NCI-H510A treated with DMSO at 0.1 percent for 48 hours (cell line): ENCODE measurements at regions not wholly inside any gene's neighbourhood (a gene's known extent, or its start where the extent isn't known, plus 50 kb on each side); places are given as distances from the start of the nearest gene placed in this dataset.

Experiments used
- DNase-seq: peaks from one replicate; lab custom pipeline; 2025; lab: John Stamatoyannopoulos, UW

DNA sequence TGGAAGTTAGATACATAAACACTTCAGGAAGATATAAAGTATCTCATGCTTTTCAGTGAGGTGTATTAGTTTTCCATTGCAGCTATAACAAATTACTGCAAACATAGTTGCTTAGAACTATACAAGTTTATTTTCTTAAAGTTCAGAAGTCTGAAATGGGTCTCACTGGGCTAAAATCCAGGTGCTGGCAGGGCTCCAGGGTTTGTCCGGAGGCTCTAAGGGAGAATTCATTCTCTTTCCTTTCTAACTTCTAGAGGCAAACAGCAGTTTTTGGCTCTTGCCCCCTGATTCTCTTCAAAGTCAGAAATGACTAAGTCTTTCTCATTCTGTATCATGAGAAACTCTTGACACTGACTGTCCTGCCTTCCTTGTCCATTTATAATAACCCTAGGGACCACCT, 138.8 kb downstream of the AASDHPPT start:
- no peak for DNase-seq

DNA sequence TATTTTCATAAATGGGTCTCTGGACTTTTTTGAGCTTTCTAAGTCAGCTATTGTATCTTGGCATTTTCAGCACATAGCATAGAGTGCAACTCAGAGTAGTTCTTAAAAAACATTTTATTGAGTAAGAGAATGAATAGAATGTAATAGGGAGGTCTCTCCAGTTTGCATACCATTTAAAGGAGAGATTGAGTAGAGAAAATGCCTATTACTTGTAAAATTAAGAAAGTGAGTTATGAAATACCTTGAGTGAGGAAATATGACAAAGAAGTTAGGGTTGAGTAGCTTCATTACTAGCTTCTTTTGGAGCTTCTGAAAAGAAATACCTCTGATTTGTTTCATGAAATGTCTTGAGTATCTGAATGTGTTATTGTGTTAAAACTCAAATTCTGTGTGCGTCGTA, 140.0 kb downstream of the AASDHPPT start:
- no peak for DNase-seq

DNA sequence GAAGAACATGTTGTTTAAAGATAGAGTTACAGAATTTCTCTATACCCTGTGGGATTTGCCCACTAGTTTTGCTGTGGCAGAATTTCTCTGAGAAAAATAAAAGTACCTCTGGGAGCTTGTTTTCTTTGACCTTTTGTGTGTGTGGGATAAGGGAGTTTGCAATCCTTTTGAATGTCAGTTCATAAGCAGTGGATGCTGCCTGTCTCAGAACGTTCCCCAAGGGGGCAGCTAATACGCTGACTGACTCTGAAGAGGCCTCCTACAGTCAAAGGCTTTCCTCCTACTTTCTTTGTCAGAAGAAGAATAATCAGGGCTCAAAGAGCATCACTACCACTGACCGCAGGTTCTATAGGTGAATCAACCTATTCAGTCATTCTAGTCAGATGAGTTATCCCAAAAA, 140.6 kb downstream of the AASDHPPT start:
- DNase-seq = no peak

DNA sequence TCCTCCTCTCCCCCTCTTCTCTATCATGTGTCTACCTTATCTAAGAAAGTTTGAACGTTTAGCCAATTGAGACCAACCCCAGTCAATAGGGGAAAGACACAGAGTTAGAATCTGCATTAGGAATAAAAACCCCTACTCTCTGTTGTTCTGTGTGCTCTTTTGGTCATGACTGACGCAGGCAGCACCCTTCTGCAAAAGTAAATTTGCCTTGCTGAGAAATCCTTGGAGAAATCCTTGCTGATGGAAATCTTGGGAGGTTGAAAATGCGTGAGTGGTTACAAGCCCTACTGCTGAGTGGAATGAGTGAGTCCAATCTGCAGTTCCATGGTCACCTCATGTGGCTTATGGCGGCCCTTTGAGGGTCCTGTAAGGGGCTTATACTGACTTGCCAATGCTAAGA, 145.2 kb downstream of the AASDHPPT start:
- DNase-seq = no peak

DNA sequence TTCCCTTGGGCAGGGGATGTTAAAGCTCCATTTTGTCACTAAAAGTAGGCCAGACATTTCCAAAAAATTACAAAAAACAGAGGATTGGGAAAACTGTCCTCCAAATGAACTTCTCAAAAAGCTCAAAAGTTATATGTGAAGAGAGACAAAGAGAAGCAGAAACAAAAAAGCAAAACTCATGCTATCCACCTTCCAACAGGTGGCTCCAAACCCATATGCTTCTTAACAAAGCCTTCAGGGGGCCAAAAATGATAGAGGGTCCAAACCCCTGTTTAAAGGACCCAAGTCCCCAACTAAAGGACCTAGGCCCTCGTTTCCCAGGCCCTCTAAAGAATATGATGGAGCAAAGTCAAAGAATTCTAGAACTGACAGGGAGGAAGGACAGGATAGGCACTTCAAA, 146.7 kb downstream of the AASDHPPT start:
- no peak for DNase-seq

DNA sequence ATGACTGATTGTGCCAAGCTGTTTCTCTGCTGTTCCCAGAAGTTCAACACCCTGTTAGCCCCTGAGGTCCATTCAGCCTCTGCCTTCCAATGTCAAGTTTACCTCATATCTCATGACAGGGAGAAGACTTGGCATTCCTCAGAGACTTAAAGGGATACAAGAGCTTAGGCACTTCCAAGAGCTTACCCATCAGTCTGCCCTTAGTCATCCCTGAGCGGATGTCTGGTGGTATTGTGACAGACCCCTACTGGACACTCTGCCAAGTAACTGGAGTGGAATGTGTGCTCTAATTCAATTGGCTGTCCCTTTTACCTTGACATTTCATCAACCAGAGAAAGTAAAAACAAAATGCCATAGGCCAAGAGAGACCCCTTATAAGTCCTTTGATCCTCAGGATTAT, 151.5 kb downstream of the AASDHPPT start:
- DNase-seq = no peak

DNA sequence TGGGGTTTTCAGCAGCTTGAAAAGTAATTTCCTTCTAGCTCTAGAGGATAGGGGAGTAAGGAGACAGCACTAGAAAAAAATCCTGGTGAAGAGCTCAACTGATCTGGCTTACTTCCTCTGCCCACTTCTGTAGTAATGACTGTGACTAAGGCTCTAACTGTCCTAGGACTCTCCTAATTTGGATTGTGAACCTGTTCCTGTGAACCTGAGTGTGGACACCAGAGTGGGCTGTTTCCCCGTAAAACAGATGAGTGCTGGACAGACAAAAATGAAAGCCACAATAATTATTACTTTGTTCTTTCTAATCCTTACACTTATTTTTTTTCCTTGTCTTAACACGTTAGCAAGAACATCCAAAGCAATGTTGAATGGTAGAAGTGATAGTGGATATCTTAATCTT, 154.1 kb downstream of the AASDHPPT start:
- DNase-seq = no peak

DNA sequence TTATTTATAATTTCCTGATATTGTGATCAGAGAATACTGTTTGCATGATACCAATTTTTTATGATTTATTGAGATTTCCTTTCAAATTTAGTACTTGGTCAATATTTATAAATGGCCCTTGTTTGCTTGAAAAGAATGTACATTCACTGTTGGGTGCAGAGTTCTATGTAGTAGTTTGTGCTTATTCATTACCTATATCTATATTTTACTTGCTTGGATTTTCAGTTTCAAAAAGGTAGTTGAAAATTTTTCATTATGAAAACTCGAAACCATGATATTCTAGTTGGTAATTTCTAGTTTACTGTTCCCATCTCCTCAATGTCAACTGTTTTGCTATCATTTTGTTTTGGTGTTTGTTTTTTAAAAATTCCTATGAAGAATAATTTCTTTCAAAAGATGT, 155.7 kb downstream of the AASDHPPT start:
- DNase-seq = no peak

DNA sequence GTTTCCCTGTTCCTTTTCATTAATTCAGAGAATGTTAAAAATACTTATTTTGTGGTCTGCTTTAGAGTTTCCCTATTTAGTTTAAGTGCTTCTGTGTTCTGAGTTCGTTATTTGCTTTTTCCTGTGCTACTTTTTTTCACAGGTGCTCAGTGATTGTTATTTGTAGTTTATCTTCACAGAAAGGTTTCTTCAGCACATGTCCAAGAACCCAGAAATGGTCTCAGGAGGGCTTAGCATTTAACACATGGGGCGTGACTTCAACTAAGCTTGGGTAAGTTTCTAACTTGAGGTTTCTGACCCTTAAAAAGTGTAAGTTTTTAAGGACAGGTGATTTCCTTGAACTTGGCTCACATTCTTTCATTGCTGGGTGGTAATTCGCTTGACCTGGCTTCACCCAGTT, 157.3 kb downstream of the AASDHPPT start:
- no peak for DNase-seq

DNA sequence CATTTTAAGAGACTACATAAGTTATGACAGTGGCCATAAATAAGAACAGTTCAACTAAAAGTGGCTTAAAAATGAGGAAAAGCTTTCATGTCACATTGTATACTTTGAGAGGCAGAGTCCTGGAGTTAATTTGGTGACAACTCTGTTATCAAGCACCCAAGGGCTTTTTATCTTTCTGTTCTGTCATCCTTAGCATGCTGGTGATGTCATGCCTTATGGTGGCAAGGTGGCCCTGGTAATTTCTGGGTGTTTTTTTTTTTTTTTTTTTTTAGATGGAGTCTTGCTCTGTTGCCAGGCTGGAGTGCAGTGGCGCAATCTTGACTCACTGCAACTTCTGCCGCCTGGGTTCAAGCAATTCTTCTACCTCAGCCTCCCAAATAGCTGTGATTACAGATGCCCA, 158.8 kb downstream of the AASDHPPT start:
- no peak for DNase-seq

DNA sequence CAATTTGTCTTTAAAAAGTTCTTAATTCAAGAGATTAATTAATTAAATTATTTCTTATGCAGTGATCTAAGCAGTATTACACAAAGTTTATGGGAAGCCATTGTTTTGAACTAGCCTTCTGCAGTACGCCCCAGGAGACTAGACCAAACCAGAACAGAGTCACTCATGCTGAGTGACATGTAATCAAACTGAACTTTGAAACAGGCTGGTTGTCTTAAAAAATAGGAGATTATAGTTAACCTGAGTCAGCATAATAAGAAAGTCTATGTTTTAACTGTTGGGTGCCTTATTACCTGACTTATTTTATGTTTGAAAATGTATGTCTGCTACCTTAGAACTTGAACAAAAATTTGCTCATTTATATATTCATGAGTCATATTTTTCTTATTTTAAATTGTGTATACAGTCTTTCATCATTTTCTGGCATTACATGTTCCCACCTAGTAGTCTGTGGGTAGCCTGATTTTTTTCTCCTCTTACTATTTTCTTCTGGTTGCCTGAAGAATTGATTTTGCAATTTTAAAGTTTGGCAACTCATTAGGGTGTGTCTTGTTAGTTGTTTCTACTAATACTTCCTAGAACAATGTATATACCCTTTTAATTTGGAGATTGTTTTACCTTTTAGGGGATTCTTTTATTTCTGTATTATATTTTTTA, 161.4 kb downstream of the AASDHPPT start:
- no peak for DNase-seq

DNA sequence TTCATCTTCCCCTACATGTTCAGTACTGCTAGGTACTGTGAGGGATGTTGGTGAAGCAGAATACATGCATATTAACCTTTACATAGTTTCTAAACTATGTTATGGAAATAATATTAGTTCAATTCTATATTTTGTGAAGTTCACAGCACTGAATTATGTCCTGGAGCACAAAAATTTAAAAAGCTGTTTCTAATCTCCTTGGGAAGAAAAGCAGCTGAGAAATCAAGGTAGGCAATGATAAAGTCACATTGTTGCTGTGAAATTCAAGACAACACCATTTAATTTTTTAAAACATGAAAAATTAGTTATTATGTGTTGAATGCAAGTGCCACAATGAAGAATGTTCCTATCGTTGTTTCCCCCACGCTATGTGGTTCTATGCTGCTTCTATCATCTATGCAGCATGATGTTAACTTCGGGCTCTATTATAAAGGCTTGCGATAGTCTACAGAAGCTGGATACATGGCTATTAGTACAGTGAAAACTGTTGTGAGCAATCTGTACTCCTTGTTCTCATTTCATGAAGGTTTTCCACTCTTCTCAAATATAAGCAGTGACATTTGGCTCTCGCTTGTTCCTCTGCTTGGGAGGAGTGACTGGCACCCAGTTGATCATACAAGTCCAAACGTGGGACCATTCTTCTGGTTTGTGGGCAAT, 164.3 kb downstream of the AASDHPPT start:
- no peak for DNase-seq

DNA sequence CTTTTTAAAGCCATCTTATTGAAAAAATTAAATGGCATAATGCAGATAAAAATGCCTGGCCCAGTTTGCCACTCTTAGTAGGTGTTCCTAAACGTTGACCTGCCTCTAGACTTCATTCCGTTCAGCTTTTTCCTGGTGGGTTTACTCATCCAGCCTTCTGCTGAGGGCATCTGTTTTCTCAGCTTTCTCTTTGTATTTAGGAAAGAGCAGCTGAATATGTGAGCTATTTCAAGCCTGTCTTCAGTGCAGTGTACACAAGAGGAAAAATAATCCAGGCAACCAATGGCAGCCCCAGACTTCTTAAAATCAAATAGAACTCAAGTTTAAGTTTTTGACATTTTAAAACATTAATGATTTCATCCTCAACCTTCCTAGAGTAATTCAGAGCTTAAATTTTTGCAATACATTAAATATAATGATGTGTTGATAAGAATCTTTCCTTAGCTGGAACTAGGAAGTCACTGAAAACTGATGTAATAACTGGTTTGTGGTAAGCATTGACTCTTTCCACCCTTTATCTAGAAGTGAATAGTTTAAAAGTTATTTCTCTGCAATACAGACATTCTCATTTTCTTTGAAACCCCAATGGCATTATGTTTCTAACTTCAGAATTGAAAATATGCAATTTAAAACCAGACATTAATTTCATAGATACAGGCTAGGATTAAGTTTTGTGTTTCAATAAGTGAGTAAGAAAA, 165.4 kb downstream of the AASDHPPT start:
- no peak for DNase-seq

DNA sequence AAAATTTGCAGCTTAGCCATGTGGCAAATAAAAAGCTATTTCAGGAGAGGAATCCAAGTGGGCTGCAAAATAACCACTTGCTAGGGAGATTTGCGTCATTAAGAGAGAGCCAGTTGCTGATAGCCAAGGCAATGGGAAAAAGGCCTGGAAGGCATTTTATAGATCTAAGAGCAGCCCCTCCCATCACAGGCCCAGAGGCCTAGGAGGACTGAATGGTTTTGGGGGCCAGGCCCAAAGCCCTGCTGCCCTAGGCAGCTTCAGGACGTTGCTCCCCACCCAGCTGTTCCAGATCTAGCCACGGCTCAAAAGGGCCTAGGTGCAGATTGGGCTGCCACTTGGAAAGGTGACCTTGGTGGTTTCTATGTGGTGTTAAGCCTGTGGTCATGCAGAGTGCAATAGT, 169.0 kb downstream of the AASDHPPT start:
- DNase-seq = no peak

DNA sequence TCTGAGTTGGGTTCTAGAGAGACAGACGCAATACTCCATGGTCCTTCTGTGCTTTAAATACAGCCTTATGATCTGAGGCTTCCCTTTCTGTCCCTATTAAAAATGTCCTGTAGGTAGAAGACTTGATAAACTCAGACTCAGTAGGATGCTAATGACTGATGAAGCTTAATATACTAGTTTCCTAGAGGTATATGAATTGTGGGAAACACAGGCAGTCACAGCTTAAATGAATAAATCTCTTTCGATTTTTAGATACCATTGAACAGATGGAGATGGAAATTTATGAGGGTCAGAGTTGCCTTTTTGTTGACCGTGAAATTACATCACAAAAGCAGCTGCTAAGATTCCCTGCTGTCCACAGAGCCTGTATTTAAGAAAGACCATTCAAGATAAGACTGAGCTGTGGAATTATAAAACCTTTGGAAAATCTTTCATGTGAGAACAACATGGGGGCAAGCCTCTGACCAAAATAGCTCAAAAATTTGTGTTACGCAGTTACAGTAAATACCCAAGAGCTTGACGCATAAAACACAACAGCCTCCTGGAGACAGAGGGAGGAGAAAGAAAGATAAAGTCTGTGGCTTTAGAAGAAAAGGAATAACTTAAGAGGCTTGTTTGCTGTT, 172.3 kb downstream of the AASDHPPT start:
- DNase-seq = no peak

DNA sequence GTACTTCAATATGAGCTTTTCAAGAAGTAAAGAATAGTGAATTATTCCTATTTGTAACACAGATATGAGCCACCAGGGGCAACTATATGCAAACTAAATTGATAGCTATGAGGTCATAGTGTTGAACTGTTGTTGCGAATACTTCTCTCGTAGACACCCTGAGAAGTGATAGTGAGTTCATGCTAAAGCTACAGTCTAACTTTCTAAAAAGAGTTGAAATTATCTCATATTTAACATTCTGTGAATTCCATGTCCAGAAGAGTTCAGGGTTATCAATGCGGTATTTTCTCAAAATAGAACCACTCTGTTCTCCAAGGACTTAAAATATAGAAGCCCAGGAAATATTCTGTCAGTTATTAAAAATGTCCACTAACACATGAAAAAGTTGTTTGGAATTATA, 185.4 kb downstream of the AASDHPPT start:
- DNase-seq = no peak

DNA sequence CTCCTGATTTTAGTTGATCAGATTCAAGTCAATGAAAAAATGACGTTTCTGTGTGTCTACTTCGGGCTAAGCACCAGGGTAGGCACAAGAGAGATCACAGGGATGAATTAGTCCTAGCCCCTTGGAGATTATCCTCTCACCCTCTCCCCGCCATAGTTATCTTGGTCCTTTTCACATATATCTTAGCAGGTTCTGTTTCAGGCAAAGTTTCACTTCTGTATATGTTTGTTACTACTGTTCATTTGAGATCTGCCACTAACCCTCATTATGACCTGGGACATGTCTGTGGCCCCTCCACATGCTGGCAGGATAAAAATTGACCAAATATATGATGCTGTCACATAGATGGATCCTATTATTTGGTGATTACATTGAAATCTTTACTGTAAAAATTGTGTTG, 186.1 kb downstream of the AASDHPPT start:
- DNase-seq = no peak

DNA sequence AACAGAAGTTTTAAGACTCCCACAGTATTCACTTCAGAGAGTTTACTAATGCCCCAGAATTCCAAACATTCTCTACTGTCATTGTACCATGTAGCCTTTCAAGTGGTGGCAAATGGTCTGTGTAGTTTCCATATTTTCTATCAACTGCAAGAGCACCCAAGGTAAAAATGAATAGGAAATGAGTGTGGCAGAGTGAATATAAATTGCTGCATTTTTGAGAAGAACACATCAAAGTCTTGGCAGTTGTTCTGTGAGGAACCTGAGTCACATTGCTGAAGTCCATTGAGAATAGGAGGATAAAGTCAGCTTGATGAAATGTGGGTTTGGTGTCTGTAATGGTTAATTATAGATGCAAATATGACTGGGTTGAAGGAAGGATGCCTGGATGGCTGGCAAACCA, 193.6 kb downstream of the AASDHPPT start:
- no peak for DNase-seq

DNA sequence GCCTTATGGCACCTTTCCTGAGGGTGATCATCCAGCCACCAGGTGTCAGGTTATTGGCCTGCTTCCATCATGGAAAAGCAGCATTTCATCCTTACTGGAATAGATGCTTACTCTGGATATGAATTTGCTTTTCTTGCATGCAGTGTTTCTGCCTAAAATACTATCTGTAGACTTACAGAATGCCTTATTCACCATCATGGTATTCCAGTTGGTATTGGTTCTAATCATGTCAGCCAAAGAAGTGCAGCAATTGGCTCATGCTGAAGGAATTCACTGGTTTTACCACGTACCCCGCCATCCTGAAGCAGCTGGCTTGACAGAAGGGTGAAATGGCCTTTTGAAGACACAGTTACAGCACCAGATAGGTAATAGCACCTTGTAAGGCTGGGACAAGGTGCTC, 194.2 kb downstream of the AASDHPPT start:
- DNase-seq = no peak

DNA sequence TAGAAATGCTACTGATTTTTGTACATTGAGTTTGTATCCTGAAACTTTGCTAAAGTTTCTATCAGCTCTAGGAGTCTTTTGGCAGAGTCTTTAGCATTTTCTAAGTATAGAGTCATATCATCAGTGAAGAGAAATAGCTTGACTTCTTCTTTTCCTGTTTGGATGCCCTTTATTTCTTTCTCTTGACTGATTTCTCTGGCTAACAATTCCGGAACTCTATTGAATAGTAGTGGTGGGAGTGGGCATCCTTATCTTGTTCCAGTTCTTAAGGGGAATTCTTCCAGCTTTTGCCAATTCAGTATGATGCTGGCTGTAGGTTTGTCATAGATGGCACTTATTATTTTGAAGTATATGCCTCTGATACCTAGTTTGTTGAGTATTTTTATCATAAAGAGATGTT, 197.7 kb downstream of the AASDHPPT start:
- no peak for DNase-seq

DNA sequence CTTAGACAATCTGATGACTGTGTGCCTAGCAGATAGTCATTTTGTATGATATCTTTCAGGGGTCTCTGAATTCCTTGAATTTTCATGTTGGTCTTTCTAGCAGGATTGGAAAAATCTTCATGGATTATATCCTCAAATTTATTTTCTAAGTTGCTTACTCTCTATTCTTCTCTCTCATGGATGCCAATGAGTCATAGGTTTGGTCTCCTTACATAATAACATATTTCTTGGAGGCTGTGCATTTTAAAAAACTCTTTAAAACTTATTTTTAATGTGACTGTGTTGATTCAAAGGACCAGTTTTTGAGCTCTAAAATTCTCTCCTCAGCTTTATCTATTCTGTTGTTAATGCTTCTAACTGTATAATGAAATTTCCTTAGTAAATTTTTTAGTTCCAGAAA, 198.7 kb downstream of the AASDHPPT start:
- DNase-seq = no peak

DNA sequence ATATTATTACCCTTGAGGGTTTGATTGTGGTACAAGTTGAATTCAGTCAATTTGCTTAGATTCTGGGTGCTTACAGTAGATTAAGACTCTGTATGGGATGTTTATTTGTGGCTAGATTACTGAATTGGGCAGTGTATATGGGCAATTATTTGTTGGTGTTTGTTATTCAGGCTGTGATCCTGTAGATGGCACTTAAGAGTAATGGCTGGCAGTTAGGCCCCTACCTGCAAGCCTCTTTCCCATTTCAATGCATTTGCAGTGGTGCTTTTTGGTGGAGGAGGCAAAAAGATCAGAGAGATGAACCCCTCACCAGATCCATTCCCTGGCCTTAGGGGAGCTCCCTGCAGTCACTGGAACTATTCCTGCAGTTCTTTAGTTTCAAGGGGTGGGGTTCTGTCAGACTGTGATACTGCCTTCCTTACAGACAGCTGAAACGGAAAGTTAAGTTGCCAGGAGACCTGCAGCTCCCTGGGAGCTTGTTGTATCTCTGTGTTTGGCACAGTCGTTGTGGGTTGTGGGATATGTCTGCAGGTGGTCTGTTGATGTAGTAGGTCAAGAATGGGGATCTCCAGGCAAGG, 199.5 kb downstream of the AASDHPPT start:
- no peak for DNase-seq

DNA sequence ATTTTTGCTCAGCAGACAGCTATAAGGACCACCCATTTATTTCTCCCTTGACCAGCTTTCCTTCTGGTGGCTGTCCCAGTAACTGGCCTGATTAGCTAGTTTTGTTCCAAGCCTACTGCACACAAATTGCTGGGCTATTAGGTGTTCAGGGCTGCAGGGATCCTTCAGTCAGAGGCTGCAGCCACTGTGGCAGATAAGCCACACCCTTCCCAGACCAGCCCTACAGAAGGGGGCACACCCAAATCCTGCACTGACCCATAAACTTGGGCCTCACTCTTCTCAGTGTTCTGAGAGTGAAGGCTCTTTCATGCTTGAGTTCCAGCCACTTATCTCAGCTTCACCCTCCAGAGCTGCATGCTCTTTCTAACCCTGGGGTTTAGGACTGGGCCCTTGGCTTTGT, 200.0 kb downstream of the AASDHPPT start:
- DNase-seq = no peak
